Activated T-helper 2 cell treated with anti-CD3 and anti-CD28 coated beads, Interferon-gamma antibody, Interleukin-2, Interleukin-4, amounts not matched to agents 10 μg/mL and 5 μg/mL and 100 μg/mL, durations not matched to agents 14 hours and 24 hours and 36 hours (primary cell): ENCODE measurements at regions not wholly inside any gene's neighbourhood (a gene's known extent, or its start where the extent isn't known, plus 50 kb on each side); places are given as distances from the start of the nearest gene placed in this dataset.
"Not testable (repeated sequence)": the region's sequence is repeated elsewhere in the genome, so short reads cannot be mapped to it uniquely, and the experiment has no call there.

Source experiments
- DNase-seq: peaks from one replicate; pipeline ENCODE4 v3.0.0; 2021; ENCODE audit warnings: low spot score
- H3K27ac Mint-ChIP-seq: one replicate; pipeline ENCODE4 v1.8.0; 2021; ENCODE audit warnings: mixed read lengths
- H3K27me3 Mint-ChIP-seq: one replicate; pipeline ENCODE4 v1.8.0; 2021; ENCODE audit warnings: low read depth, mixed read lengths
- H3K36me3 Mint-ChIP-seq: one replicate; pipeline ENCODE4 v1.8.0; 2021; ENCODE audit warnings: low read depth, mixed read lengths
- H3K4me1 Mint-ChIP-seq: one replicate; pipeline ENCODE4 v1.8.0; 2021; ENCODE audit warnings: low read depth, mixed read lengths
- H3K4me3 Mint-ChIP-seq: one replicate; pipeline ENCODE4 v1.8.0; 2021; ENCODE audit warnings: low read depth, mild to moderate bottlenecking, moderate library complexity, mixed read lengths
- H3K9me3 Mint-ChIP-seq: one replicate; pipeline ENCODE4 v1.8.0; 2021; ENCODE audit warnings: mixed read lengths
- intact Hi-C: fragments of 100-400 bp; cut with micrococcal nuclease; formaldehyde crosslinking; loops from one replicate; pipeline ENCODE4 v1.15.1; 2023

- H3K4me1 Mint-ChIP-seq, result no peaks in the 10 kb centered on the region
- no peaks in the 10 kb centered on the region for H3K27me3 Mint-ChIP-seq
- H3K36me3 Mint-ChIP-seq, result no peaks in the 10 kb centered on the region
- no peak for DNase-seq
- H3K4me3 Mint-ChIP-seq, result no peak overlapping the region
- peaks cover under 1% of the 10 kb centered on the region for H3K9me3 Mint-ChIP-seq
- no peak overlapping the region for H3K27ac Mint-ChIP-seq
- intact Hi-C loops, result no loop called here
Measured at GRCh38 chr4:29717287-29718057, 1002.7 kb upstream of the PCDH7 start.

DNA sequence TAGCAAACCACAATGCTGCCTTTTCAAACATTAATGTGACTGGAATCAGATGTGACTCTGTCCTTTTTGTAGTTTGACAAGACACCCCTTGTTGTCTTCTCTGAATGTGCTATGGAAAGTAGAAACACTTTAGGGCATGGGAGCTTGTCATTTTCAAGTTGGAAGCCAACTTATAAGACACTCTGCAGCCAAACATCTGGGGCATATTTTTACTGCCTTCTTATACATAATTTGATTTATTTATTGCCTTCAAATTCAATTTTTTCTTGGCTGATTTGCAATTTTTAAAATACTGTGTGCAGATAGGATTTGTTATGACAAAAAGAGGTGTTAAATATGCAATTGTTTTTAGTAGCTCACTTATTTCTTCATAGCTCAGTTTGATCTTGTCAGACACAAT lies 1002.0 kb upstream of the PCDH7 start:
- intact Hi-C loops, result no loop called here
- no peak overlapping the region for H3K27ac Mint-ChIP-seq
- H3K36me3 Mint-ChIP-seq, result no peaks in the 10 kb centered on the region
- no peaks in the 10 kb centered on the region for H3K9me3 Mint-ChIP-seq
- H3K27me3 Mint-ChIP-seq, result no peaks in the 10 kb centered on the region
- no peak overlapping the region for H3K4me3 Mint-ChIP-seq
- no peak for DNase-seq
- H3K4me1 Mint-ChIP-seq, result no peaks in the 10 kb centered on the region

DNA sequence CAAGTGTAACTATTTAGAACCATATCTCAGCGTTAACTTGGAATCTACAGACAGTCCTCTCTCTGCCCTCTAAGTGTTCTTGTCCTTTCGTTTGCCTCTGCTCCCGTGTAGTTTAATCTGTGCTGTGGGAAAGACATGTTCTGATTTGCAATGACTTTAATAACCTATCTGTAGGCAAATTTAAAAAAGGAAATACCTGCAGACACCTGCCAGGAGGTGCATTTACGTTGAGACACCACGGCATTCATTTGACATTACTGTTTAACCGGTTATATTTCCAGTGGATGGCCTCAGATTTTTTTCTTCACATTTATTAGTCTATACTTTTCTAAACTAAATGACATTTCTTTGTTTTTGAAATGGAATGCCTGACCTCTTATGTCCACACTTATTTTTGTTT lies 997.9 kb upstream of the PCDH7 start:
- H3K4me3 Mint-ChIP-seq, result no peak overlapping the region
- H3K4me1 Mint-ChIP-seq, result no peaks in the 10 kb centered on the region
- H3K9me3 Mint-ChIP-seq, result peaks cover 7% of the 10 kb centered on the region
- H3K27me3 Mint-ChIP-seq, result no peaks in the 10 kb centered on the region
- no peaks in the 10 kb centered on the region for H3K36me3 Mint-ChIP-seq
- intact Hi-C loops, result no loop called here
- no peak overlapping the region for H3K27ac Mint-ChIP-seq
- DNase-seq, result no peak

- Mint-ChIP-seq H3K27ac (no peak overlapping the region), H3K27me3 (no peaks in the 10 kb centered on the region), H3K9me3 (peaks cover 24% of the 10 kb centered on the region), H3K36me3 (no peaks in the 10 kb centered on the region), H3K4me1 (no peaks in the 10 kb centered on the region), H3K4me3 (no peak overlapping the region)
- intact Hi-C loops, result no loop called here
- DNase-seq, result no peak
Measured at GRCh38 chr4:29726938-29727337, 993.2 kb upstream of the PCDH7 start.

- Mint-ChIP-seq H3K9me3 (peaks cover 46% of the 10 kb centered on the region), H3K27ac (no peak overlapping the region), H3K36me3 (no peaks in the 10 kb centered on the region), H3K27me3 (no peaks in the 10 kb centered on the region), H3K4me3 (no peak overlapping the region), H3K4me1 (no peaks in the 10 kb centered on the region)
- intact Hi-C loops, result no loop called here
- no peak for DNase-seq
Measured at GRCh38 chr4:29734343-29735213, 985.6 kb upstream of the PCDH7 start.

DNA sequence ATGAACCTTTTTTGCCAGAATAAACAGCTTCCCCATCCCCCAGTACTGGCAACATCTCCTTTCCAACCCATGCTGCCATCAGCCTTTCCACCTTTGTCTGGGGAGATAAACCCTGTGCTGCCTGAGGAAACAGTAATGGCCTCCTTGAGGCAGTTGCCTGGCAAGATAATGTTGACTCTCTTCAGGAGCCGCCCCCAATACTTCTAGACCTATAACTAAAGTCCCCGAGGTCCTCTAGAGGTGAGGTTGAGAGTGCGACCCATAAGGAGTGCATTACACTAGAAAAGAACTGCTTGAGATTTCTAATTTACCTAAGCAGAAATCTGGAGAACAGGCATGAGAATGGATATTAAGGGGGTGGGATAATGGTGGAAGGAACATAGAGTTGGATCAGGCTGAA lies 963.2 kb upstream of the PCDH7 start:
- no peak overlapping the region for H3K4me3 Mint-ChIP-seq
- no peak overlapping the region for H3K27ac Mint-ChIP-seq
- H3K4me1 Mint-ChIP-seq, result no peaks in the 10 kb centered on the region
- DNase-seq, result no peak
- peaks cover 44% of the 10 kb centered on the region for H3K9me3 Mint-ChIP-seq
- no peaks in the 10 kb centered on the region for H3K36me3 Mint-ChIP-seq
- intact Hi-C loops, result no loop called here
- no peaks in the 10 kb centered on the region for H3K27me3 Mint-ChIP-seq

DNA sequence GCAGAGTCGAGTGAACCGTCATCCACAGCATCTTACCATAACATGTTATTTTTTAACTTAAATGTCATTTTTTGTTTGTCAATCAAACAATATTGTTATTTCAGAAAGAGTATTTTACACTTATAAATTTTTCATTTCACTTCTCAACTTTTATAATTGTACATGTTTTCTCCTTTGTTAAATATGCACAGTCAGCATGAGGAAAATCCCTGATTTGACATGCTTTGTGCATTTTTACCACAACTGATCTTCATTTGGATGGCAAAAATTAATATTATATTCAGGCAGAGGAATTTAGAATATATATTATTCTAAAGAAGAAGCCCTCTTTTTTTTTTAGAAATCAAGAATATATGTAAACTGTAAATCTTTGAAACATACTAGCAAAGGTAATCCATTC lies 958.0 kb upstream of the PCDH7 start:
- Mint-ChIP-seq H3K27me3 (no peaks in the 10 kb centered on the region), H3K4me3 (no peak overlapping the region), H3K27ac (no peak overlapping the region), H3K9me3 (peaks cover 34% of the 10 kb centered on the region), H3K36me3 (no peaks in the 10 kb centered on the region), H3K4me1 (no peaks in the 10 kb centered on the region)
- intact Hi-C loops, result no loop called here
- no peak for DNase-seq

DNA sequence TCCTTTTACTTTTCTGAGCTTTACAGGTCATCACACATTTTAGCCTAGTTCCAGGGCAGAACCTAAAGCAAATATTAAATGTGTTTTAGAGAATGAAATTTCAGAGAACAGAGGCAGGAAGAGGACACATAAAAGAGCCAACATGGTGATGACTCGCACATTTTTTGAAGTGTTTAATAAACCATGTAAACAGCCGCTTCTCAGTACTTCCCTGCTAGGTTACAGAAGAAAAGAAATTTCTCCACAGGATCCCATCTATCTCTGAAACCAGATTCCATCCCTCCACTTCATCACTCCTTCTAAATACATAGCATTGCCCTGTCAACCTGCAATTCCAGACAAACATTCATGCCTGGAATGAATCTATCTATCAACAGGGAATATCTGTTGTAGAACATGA lies 949.5 kb upstream of the PCDH7 start:
- H3K27ac Mint-ChIP-seq, result no peak overlapping the region
- DNase-seq, result no peak
- H3K4me3 Mint-ChIP-seq, result no peak overlapping the region
- H3K27me3 Mint-ChIP-seq, result no peaks in the 10 kb centered on the region
- H3K9me3 Mint-ChIP-seq, result peaks cover 53% of the 10 kb centered on the region
- intact Hi-C loops, result no loop called here
- no peaks in the 10 kb centered on the region for H3K36me3 Mint-ChIP-seq
- no peaks in the 10 kb centered on the region for H3K4me1 Mint-ChIP-seq

GRCh38 chr4:29788123-29788522 lies 932.0 kb upstream of the PCDH7 start:
- H3K36me3 Mint-ChIP-seq, intact Hi-C loops, H3K27me3 Mint-ChIP-seq, H3K4me1 Mint-ChIP-seq, H3K4me3 Mint-ChIP-seq, DNase-seq, H3K27ac Mint-ChIP-seq: not testable (repeated sequence)
- H3K9me3 Mint-ChIP-seq, result peaks cover 37% of the 10 kb centered on the region

DNA sequence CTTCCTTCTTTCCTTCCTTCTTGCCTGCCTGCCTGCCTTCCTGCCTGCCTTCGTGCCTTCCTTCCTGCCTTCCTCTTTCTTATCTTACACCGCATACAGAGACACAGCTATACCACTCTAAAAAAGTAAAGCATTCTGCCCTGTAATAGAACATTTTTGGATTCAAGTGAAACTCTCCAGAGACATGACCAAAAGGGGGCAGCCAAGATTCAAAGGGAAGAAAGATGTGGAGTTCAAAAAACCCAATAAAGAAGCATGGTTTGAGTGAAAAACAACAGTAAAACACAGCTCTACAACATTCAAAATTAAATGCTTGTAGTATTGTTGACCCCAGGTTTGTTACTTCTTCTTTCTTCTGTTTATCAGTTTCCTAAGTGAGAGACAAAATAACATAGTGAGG lies 914.9 kb upstream of the PCDH7 start:
- Mint-ChIP-seq H3K4me1 (no peaks in the 10 kb centered on the region), H3K4me3 (no peak overlapping the region), H3K27me3 (no peaks in the 10 kb centered on the region), H3K36me3 (no peaks in the 10 kb centered on the region), H3K27ac (no peak overlapping the region), H3K9me3 (peaks cover 44% of the 10 kb centered on the region)
- no peak for DNase-seq
- intact Hi-C loops, result no loop called here

DNA sequence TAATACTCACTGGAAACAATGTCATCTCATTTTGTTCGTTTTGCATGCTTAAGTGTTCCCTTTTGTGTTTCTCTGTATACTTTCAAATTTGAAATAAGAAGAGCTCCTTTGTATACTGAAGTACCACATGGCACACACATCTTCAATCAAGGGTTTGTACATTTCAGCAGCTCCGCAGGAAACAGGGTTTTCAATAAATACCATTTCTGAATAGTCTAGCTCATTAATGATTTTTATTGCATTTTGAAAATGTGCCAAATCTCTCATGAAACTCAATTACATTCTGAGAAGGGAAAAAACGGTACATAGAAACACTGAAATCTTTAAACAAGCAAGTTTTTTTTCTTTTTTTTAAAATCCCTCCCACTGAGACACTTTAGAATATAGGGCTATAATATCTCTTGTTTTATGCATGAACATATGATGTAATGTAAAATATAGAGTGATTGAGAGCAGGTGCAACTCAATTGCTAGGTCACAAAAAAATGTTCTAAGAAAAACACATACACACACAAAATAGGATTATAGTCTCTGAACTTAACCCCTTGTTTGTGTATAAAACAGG lies 914.2 kb upstream of the PCDH7 start:
- no peak for DNase-seq
- H3K36me3 Mint-ChIP-seq, result no peaks in the 10 kb centered on the region
- H3K4me3 Mint-ChIP-seq, result no peak overlapping the region
- H3K9me3 Mint-ChIP-seq, result peaks cover 48% of the 10 kb centered on the region
- H3K27ac Mint-ChIP-seq, result no peak overlapping the region
- no peaks in the 10 kb centered on the region for H3K27me3 Mint-ChIP-seq
- intact Hi-C loops, result no loop called here
- no peaks in the 10 kb centered on the region for H3K4me1 Mint-ChIP-seq

- Mint-ChIP-seq H3K9me3 (peaks cover 55% of the 10 kb centered on the region), H3K36me3 (no peaks in the 10 kb centered on the region), H3K4me1 (no peaks in the 10 kb centered on the region), H3K27ac (no peak overlapping the region), H3K27me3 (no peaks in the 10 kb centered on the region), H3K4me3 (no peak overlapping the region)
- DNase-seq, result no peak
- intact Hi-C loops, result no loop called here
Measured at GRCh38 chr4:29817961-29818360, 902.2 kb upstream of the PCDH7 start.

DNA sequence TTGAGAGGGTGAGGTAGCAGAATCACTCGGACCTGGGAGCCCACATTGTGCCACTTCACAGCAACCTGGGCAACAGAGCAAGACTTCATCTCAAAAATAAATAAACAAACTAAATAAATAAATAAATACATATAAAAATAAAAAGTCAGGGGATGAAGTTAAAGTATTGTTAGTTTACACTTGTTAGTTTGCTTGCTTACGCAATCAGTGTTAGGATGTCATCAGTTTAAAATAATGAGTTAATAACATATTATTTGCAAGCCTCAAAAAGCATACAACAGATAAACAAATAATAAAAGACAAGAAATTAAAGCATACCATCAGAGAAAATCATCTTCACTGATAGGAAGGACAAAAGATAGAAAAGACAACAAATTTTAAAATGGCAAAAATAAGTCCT lies 891.1 kb upstream of the PCDH7 start:
- no peaks in the 10 kb centered on the region for H3K36me3 Mint-ChIP-seq
- no peak overlapping the region for H3K4me3 Mint-ChIP-seq
- H3K9me3 Mint-ChIP-seq, result peaks cover 55% of the 10 kb centered on the region
- H3K4me1 Mint-ChIP-seq, result no peaks in the 10 kb centered on the region
- no peak overlapping the region for H3K27ac Mint-ChIP-seq
- intact Hi-C loops, result no loop called here
- no peak for DNase-seq
- no peaks in the 10 kb centered on the region for H3K27me3 Mint-ChIP-seq
